Dermis microvascular lymphatic vessel endothelial cell (primary cell): ENCODE measurements at regions not wholly inside any gene's neighbourhood (a gene's known extent, or its start where the extent isn't known, plus 50 kb on each side); places are given as distances from the start of the nearest gene placed in this dataset.
"Not testable (repeated sequence)": the region's sequence is repeated elsewhere in the genome, so short reads cannot be mapped to it uniquely, and the experiment has no call there.

Experiments used
- DNase-seq, 2 donors: peaks; one replicate each; pipeline versions ENCODE4 v3.0.0 to v3.0.0-alpha.2; 2010; ENCODE audit warnings: low read depth in 2 of 2

DNA sequence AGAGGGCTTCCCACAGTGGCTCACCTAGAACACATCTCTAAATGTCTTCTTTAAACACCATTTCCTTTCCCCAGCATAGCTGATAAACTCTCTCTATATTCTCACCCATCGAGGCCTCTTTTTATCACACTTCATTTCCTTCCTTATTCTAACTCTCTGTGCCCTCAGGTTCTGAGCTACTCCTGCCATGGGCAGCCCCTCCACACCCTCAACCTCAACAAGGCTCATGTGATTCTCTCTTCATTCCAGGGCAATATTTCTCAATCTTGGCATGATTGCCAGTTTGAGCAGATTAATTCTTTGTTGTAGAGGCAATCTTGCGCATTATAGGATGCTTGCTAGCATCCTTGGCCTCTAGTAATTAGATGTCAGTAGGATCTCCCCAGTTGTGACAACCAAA is 999.1 kb downstream of the TSN start:
- DNase-seq = no peak

DNA sequence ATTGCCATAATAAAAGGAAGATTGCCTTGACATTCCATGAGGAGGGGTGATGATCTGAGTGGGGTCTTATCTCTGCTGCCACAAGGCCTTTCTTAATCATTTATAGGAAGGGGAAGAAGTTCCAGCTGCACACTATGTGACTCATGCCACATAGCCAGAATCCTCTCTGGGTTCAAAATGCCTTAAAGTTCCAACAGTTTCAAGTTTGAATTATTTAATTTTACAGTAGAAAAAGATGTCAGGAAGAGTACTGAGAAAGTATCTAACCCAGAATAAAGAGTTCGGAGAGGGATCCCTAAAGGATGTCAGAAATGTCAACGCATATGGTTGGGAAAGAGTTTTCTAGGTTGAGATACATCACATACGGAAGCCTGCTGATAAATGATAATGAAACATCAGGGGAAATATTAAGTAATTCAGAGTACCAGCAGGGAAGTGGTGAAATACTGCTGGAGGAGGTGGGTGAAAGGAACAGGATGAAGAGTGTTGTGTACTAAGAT is 999.9 kb downstream of the TSN start:
- peak in 1 of 2 donors; percentile 28 for DNase-seq

DNA sequence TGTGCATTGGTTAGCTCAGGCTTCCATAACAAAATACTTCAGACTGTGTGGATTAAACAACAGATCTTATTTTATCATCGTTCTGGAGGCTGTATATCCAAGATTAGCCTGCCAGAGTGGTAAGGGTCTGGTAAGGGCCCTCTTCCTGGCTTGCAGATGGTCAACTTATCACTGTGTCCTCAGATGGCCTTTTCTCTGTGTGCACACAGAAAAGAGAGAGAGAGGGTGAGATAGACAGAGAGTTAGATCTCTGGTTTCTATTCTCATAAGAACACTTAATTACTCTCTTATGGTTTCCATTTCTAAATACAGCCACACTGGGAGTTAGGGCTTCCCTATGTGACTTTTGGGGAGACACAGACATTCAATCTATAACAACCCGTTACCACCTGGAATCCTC is 1003.5 kb downstream of the TSN start:
- DNase-seq = no peak

DNA sequence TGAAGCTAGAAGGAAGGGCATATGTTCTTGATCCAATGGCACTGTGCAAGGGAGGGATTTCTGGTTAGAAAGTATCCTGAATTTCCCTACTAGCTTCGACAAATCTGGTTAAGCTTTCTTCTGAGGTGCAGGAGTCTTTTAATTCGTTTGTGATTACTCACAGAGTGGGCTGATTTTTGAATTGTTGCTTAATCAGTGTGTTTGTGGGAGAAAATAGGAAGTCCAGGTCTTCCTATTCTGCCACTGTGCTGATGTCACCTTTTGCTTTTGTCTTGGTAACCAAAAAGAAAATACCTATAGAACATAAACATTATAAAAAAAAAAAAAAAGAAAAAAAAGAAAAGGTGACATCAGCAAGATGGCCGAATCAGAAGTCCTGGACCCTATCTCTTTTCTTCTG is 1008.6 kb downstream of the TSN start:
- DNase-seq = no peak

DNA sequence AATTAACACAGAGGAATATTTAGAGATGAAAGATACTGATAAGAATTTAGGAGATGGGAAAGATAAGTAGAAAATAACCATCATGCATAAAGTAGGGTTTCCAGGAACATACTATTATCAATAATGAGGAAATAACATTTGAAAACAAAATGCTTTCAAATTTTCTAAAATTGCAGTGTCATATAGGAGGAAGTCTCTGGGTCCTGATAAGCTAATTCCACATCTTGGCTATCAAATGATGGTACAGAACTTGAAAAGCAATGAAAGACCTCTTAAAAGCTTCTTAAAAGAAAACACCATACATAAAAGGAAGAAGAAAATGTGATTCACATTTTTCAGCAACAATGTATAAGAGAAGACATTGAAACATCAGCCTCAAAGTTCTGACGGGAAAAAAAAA is 1024.8 kb downstream of the TSN start:
- DNase-seq = no peak

DNA sequence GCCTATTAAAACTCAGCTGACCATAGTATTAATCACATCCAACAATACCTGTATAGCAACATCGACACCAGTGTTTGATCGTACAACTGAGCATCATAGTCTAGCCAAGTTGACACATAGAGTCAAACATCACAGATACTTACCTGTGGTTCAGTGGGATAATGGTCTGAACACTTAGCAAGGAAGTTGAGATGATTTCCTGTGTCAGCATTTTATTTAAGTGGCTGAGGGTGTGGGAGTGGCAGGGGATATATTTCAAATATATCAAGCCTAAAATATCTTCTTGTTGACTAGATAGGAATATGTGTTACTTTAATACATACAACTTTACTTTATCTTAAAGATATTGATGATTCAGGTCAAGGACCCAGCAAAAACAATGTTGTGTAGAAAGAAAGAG is 1038.6 kb downstream of the TSN start:
- no peak for DNase-seq

DNA sequence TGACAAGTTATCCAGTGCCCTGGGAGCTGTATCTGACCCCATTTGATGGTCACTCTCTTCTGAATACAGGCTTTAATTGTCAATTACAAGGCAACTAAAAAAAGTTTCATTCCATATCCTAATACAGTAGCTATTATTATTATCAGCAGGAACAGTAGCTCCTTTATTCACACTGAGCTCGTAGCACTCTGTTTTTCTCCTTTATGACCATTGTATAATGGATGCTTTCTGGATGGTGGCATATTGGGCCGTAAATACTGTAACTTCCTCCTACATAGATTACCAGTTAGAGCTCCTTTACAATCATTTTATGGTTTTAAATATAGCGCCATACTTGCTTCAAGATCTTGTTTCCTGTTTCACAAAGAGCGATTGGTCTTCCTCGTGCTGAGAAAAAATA is 1040.3 kb downstream of the TSN start:
- no peak for DNase-seq

DNA sequence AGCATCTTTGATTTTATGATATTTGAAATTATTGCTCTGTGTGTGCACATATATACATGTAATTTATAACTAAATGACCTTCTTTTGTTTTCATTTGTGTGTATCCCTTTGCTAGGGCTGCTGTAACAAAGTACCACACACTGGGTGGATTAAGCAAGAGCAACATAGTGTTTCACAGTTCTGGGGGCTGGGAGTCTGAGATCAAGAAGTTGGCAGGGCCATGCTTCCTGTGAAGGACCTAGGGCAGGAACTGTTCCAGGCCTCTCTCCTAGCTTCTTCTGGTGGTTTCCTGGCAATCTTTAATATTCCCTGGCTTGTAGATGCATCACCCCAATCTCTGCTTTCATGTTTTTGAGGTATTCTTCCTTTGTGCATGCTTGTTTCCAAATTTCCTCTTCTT is 1043.9 kb downstream of the TSN start:
- DNase-seq = no peak

DNA sequence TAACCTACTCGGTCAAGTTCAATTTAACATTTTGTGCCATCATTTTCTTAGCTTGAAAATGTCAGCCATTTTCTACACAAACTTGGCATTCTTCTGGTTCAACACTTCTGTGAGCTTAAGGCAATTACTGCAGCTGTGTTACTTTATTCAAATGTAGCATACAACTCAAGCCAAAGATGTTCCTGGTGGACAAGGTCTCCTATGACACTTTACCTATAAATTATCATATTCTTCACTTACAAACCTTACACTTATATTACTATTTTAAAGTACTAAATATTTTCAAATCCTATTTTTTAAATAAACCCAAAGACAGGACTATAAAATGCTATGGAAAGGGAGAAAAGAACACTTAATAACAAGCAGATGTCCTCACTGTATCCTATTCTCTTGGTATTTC is 1045.3 kb downstream of the TSN start:
- no peak for DNase-seq

DNA sequence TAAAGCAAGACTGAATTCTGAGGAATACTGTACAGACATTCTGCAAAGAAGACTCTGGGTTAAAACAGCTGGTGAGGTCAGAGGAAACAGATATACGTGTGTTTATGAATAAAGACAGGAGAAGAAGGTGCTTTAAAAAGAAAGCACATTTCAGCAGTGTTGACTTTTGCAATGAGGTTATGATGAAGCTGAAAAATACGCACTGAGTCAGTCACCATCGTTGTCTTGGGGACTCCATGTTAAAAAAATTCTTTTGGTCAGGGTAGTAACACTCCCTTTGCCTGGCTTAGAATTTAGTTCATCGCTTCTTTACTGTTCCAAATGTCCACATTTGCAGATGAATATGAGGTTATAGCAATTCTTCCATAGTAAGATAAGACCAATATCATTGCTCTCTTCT is 1049.0 kb downstream of the TSN start:
- no peak for DNase-seq

DNA sequence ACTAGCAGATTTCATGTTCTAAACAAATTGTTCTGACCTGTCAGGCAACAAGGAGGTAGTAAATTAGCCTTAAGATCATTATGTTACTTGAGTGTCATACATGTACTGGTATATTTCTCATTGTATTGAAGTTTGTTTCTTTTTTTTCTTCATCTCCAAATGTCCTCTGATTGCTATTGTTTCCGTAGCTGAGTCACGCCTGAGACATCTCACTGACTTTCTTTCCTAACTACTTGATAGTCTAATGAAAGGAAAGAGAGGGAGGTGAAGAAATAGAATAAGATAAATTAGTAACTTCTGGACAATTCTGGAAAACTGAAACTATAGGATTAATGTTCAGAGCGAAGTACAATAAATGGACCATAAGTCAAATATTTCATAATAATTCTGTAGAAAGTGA is 1049.9 kb downstream of the TSN start:
- no peak for DNase-seq

DNA sequence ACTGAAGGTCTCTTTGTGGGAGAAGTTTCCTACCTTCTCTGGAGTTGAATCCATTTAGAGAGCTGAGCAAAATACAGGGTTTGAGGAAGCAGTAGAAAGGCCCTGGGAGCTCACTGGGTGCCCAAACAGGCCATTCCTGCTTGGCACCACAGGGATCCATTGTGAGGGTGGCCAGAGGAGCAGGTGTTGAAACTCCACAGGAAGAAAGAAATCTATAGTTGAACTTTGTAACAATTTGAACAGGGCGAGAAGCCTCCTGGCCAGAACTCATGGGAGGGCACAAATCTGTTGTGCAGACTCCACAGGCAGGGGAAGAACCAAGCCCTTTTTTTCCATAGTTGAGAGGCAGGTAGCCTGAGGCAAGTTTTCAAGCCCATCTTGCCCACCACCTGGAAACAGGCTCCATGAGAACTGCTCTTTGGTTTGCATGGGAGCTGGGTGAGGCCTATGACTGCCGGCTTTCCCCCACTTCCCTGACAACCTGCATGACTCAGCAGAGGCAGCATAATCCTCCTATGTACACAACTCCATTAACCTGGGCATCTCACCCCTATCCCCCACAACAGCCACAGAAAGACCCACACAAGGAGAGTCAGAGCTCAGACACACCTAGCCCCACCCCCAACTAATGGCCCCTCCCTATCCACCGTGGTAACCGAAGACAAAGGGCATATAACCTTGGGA is 1053.0 kb downstream of the TSN start:
- no peak for DNase-seq

DNA sequence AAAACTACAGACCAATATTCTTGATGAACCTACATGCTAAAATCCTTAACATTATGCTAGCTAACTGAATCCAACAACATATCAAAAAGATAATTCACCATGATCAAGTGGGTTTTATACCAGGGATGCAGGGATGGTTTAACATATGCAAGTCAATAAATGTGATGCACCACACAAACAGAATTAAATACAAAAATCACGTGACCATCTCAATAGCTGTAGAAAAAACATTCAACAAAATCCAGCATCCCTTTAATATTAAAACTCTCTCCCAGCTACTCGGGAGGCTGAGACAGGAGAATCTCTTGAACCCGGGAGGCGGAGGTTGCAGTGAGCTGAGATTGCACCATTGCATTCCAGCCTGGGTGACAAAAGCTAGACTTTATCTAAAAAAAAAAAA is 1056.8 kb downstream of the TSN start:
- not testable (repeated sequence) for DNase-seq

DNA sequence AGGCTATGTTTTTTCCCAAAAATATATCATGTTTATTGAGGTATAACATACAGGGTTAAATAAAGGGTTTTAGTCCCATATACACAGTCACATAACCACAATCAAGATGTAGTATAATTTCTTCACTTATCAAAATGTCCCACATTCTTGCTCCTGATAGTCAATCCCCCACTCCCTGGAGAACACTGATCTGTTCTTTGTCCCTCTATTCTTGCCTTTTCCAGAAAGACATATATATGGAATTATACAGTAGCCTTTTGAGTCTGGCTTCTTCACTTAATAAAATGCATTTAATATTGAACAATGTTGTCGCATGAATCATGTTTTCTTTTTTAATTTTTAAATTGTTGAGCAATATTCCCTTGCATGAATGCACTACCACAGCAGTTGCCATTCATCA is 1059.7 kb downstream of the TSN start:
- DNase-seq = no peak

DNA sequence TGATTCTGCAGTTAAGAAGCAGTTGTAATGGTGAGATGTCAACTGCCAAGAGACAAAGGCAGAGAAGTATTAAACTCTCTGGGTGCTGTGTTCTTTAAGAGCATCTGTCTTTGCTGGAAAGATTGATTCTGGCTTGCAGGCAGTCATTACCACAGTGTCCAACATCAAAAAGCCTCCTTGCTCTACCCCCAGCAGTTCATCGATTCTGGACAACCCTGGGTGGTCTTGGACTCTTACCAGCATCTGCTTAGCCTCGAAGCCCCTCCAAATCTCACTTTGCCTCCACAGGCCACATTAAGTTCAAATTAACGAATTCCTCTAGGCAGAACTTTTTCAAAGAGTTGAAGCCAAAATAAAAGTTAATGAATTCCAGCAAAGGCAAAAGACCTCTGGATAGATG is 1061.4 kb downstream of the TSN start:
- DNase-seq = no peak

DNA sequence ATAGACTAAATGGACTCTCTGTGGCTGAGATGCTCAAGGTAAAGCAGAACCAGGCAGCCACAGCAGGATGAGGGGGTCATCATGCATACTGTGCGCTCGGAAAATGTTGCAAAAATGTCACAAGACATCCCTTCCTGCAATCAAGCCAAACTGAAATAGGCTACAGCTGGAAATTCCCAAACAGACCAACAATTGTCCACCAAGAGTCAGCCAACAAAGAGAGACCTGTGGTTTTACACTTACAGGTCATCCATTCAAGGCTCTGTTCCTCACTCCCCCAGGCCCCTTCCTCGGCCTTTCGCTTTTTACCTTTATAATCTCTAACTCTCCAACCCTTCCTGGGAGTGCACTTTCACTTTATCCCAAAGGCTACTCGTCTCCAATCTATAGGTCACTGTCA is 1066.9 kb downstream of the TSN start:
- DNase-seq = peak in 1 of 2 donors; percentile 16

DNA sequence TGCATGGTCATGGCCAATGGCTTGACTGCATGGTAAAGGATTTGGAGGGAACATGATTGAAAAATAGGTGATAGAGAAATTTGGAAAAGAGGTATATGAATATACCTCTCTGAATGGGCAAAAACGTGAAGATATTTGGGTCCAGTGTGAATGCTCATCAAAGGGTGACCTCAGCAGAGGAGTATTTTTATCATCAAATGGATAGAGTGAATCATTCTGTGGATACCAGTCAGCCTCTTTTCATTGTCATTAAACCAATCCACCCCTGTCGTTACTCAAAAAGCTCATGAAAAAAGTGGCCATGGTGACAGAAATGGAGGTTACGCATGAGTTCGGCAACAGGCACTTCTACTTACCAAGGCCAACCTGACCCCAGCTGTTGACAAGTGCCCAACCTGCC is 1074.7 kb downstream of the TSN start:
- DNase-seq = no peak

DNA sequence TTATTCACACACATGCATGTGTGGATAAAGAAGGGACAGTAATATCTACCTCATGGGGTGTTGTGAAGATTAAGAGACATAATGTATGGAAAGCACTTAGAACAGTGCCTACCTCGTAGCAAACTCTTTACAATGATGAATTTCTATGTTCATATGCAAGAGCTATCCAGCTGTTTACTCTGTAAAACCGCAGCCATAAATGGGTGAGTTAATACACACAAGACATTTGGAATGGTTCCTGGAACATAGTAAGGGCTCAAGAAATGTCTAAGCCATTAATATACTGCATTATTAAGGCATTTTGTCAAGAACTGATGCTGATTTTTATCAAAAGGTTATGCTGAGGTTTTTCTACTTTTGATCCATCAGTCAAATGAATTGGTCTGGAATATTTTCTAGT is 1076.2 kb downstream of the TSN start:
- no peak for DNase-seq

DNA sequence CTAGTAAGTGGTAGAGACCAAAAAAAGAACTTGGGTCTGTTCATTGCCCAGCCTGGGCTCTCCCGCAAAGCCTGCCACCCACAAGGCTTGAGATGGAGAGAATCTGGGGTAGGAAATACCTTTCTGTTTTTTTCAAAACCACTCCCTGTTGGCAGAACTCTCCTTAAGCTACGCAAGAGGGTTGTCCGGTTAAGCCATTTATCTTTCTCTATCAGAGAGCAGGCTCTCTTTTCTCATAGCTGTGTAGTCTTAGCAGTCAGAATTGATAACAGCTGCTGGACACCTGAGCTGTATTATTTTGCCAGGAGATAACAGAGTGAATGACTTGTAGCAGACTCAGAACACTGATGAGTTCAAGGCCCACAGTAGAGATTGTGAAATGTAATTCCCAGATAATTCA is 1088.1 kb downstream of the TSN start:
- no peak for DNase-seq

DNA sequence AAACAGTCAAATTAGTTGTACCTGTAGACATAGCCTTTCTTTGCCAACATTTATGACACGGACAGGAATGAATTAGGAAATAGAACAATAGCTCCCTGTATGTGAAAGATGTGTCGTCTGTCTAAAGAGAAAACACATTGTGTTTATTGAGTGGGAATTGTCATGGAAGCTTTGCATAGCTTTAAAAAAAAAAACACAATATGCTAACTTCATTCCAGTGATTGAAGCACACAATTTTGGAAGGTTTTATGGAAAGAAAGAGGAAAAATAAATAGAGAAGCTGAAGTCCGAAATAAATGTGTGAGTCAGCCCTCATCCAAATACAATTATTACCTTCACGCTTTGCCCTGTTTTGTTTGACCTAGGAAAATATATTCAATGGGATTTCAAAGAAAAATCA is 1095.7 kb downstream of the TSN start:
- DNase-seq = peak in 1 of 2 donors; percentile 40

DNA sequence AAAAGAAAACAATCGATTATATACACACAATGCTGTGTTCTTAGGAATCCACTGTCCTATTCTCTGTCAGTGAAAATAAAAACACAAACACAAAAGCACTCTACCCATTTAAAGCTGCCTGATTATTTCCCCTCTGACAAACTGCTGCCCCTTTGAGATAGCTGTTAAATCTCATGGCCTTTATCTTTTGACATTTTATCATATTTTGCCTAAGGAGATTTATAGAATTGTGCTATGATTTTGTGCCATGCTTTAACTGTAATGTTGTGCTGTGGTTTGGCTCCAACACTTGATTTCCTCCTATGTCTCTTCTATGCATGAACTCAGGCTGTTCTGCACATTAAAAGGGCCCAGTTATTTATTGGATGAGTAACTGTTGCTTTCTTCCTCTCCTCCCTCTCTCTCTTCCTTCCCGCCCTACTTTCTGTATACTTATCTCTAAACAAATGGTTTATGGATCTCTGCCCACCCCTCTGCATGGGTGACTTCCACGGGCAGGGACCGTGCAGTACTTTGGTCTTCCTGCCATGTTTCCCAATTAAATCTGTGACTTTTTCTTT is 1096.6 kb downstream of the TSN start:
- DNase-seq = no peak

DNA sequence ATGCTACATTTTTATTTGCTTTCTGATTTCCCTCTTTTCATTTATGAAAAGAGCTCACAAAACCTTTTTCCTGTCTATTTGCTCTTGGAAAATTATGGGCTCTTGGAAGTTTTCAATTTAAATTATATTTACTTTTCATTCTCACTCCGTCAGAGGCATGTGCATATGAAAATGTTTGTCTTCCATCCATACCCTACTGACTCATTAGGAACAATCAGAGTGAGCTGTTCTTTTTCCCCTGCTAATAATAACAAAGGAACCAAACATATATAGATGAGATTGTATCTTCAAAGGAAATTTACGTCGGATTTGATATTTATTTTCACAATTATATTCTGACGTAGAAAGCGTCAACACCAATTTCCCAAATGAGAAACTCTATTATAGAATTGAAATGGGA is 1101.2 kb downstream of the TSN start:
- no peak for DNase-seq

DNA sequence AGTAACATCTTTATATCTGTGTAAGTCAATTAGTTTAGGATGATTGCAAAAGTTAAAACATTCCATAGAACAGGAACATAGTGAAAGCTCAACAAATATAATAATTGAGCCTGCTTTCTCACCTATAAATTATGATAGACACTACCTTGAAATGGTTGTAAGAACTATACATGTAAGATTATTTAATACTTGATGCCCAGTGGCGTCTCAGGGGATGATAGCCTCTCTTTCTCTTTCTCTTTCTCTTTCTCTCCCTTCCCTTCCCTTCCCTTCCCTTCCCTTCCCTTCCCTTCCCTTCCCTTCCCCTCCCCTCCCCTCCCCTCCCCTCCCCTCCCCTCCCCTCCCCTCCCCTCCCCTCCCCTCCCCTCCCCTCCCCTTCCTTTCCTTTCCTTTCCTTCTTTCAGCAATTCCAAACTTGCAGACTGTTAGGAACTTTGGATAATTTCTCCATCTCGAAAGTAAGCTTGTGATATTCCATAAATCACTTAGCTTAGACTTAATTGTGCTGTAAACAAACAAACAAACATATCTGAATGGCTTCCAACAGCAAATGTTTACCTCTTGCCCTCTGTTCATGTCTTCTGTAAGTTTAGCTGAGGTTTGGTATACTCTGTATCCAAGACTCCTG is 1102.7 kb downstream of the TSN start:
- no peak for DNase-seq
